Fibroblast of pulmonary artery (primary cell): ENCODE measurements at regions not wholly inside any gene's neighbourhood (a gene's known extent, or its start where the extent isn't known, plus 50 kb on each side); places are given as distances from the start of the nearest gene placed in this dataset.

Experiments used
- DNase-seq: peaks from one replicate; pipeline ENCODE4 v3.0.0-alpha.2; 2010; ENCODE audit warnings: low read depth
- H3K4me3 ChIP-seq: replicated peaks from 2 replicates; pipeline ENCODE4 v1.5.1; 2011; ENCODE audit warnings: low read depth, mild to moderate bottlenecking, control low read depth, low read length, moderate library complexity
- CTCF ChIP-seq: IDR thresholded peaks from 2 replicates; pipeline ENCODE4 v1.5.1; 2011; ENCODE audit warnings: mild to moderate bottlenecking, control low read depth, low read length, inconsistent platforms; ENCODE audit errors: missing control alignments

DNA sequence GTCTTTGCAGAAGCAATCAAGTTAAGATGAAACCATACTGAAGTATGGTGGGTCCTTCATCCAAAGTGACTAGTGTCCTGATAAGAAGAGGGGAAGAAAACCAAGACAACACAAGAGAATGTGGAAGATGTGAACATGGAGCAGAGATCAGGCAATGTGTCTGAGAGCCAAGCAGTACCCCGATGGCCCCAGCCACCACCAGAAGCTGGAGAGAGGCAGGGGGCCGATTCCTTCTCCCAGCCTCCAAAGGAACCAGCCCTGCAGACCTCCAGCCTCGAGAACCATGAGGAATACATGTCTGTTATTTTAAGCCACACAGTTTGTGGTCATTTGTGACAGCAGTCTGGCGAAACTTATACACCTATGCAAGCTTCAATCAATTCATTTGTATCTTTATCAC, 93.2 kb downstream of the IRS2 start:
- TF ChIP-seq CTCF = no peak
- no peak overlapping the region for H3K4me3 ChIP-seq
- no peak for DNase-seq

- DNase-seq = no peak
- no peak for TF ChIP-seq CTCF
- no peak overlapping the region for H3K4me3 ChIP-seq
Measured at GRCh38 chr13:109691689-109692088, 94.7 kb downstream of the IRS2 start.

GRCh38 chr13:109687559-109688448, 98.6 kb downstream of the IRS2 start:
- H3K4me3 ChIP-seq = no peak overlapping the region
- no peak for DNase-seq
- no peak for TF ChIP-seq CTCF

DNA sequence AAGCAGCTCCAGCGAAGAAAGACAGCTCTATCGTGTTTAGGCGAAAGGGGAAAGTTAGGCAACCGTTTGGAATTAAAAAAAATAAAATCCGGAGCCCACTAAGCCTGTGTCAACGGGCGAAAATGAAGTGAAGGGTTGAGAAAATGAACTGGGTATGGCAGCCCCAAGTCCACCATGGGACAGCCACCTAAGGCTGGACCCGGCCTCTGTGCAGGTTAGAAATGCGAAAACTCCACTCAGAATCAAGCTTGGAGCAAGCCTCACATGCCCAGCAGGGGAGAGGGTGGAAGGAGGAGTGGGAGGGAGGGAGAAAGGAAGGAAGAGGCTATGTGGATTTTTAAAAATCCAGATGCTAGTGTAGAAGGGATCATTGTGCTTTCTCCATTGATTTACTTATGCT, 101.2 kb downstream of the IRS2 start:
- DNase-seq = no peak
- no peak overlapping the region for H3K4me3 ChIP-seq
- no peak for TF ChIP-seq CTCF

DNA sequence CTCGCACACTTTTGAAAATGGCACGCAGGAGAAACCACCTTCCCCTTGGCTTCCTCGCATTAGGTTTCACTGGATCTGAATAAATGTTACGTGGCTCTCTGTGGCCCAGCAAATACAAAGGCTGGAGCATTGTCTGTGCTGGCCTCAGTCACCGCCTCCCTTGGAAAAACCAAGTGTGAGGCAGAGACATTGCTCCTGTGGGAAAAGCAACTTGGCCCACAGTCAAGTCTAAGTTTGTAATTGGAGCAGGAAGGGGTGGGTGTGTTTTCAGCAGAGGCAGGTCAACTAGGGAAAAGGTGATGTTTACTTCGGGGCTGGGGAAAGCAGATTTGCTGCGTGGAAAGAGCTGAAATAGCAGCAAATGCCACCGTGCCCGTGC, 101.6 kb downstream of the IRS2 start:
- no peak for TF ChIP-seq CTCF
- peak; percentile 62 for DNase-seq
- no peak overlapping the region for H3K4me3 ChIP-seq

GRCh38 chr13:109684084-109684823, 102.1 kb downstream of the IRS2 start:
- DNase-seq = no peak
- H3K4me3 ChIP-seq = no peak overlapping the region
- TF ChIP-seq CTCF = no peak
